ENCODE measurements at regions not wholly inside any gene's neighbourhood (a gene's known extent, or its start where the extent isn't known, plus 50 kb on each side); places are given as distances from the start of the nearest gene placed in this dataset.

DNA sequence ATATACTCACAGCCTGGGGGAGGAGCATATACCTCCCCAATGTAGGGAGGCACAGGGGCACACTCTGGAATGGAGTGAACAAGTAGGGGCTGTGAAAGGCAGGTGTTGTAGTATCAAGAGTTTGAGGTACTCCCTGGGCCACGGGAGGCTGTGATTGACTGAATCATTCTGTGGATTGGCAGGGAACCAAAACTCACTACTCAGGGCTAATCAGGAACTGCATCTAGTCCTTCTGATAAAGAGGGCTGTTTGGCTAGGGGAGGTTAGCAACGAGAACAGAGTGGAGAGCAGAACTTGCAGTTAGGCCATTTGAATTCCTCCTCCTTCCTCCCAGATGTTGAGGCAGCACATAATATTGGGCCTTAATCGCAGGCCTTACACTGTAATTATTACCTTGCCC lies 369.2 kb upstream of the MPDZ start:
- no peak for TF ChIP-seq ARNT (IDR thresholded peaks at IDR 0.05)
- TF ChIP-seq FOXM1 (IDR thresholded peaks at IDR 0.05; ENCODE audit: borderline replicate concordance) = no peak

Data from HEK293T (cell line).